ENCODE measurements at regions not wholly inside any gene's neighbourhood (a gene's known extent, or its start where the extent isn't known, plus 50 kb on each side); places are given as distances from the start of the nearest gene placed in this dataset.

GRCh38 chr4:13891544-13891939 is 264.0 kb upstream of the BOD1L1 start:
- Histone ChIP-seq H2BK12ac (ENCODE audit: low read depth, low read length) (no peak overlapping the region), H3K9me3 (ENCODE audit: insufficient read depth in 2 of 2, low read depth in 1 of 2, low read length in 1 of 2) (no peaks in the 10 kb centered on the region), H4K5ac (ENCODE audit: insufficient read length, low read depth, low read length) (no peak overlapping the region), H2BK120ac (replicated peaks; ENCODE audit: low read depth, low read length) (no peak overlapping the region), H3K79me1 (ENCODE audit: low read depth, low read length) (no peaks in the 10 kb centered on the region), H3K27ac (ENCODE audit: low read depth, low read length) (no peak overlapping the region), H3K4me3 (ENCODE audit: extremely low read depth in 1 of 4, insufficient read depth in 2 of 4, low read depth in 3 of 4, low read length in 4 of 4) (no peak overlapping the region), H4K20me1 (replicated peaks in 1 of 2; ENCODE audit: control insufficient read depth in 1 of 2, insufficient read depth in 2 of 2, low read length in 2 of 2) (no peaks in the 10 kb centered on the region), H3K56ac (replicated peaks; ENCODE audit: insufficient read length, low read depth, low read length) (no peak overlapping the region), H2BK15ac (ENCODE audit: low read length) (no peak overlapping the region), H4K8ac (ENCODE audit: extremely low read depth, insufficient read depth, low read length) (no peak overlapping the region), H3K36me3 (ENCODE audit: control insufficient read depth in 2 of 4, insufficient read depth in 4 of 4, low read length in 3 of 4) (no peaks in the 10 kb centered on the region), H2BK5ac (ENCODE audit: low read depth, low read length) (no peak overlapping the region), H2AFZ (ENCODE audit: low read length) (no peak overlapping the region), H3K23me2 (ENCODE audit: low read depth, low read length) (no peaks in the 10 kb centered on the region), H2AK5ac (ENCODE audit: low read depth, low read length) (no peak overlapping the region), H3K18ac (ENCODE audit: extremely low read depth, low read length) (no peak overlapping the region), H3K9ac (replicated peaks in 1 of 4; ENCODE audit: extremely low read depth in 1 of 4, low read depth in 3 of 4, low read length in 3 of 4) (no peak overlapping the region; a peak in 1 of 7 replicates), H3K27me3 (replicated peaks in 1 of 4; ENCODE audit: control insufficient read depth in 3 of 4, extremely low read depth in 1 of 4, insufficient read depth in 3 of 4, low read length in 3 of 4) (no peaks in the 10 kb centered on the region), H3K4ac (replicated peaks; ENCODE audit: insufficient read length, low read depth, low read length) (no peak overlapping the region), H3K4me1 (replicated peaks in 1 of 4; ENCODE audit: control insufficient read depth in 3 of 4, insufficient read depth in 4 of 4, low read length in 3 of 4) (no peaks in the 10 kb centered on the region), H3K23ac (ENCODE audit: insufficient read length) (no peak overlapping the region), H3K79me2 (ENCODE audit: control insufficient read depth in 1 of 2, insufficient read depth in 2 of 2, low read length in 2 of 2) (no peaks in the 10 kb centered on the region), H3K14ac (ENCODE audit: insufficient read length) (no peak overlapping the region), H3K4me2 (ENCODE audit: insufficient read depth in 1 of 2, low read depth in 2 of 2, low read length in 2 of 2) (no peak overlapping the region), H2BK20ac (ENCODE audit: low read length) (no peak overlapping the region), H4K91ac (replicated peaks; ENCODE audit: insufficient read length, low read length) (no peak overlapping the region)
- 72% methylated on average over 6 of the region's 6 CpGs; no CpG with 5 or more reads in 1 of the 2 experiments for WGBS, 2 experiments (ENCODE audit: extremely low coverage in 1 of 2, insufficient coverage in 1 of 2, insufficient read length in 1 of 2, insufficient replicate concordance in 2 of 2, low coverage in 1 of 2, low lambda C conversion rate in 2 of 2, missing lambda C conversion rate in 1 of 2)
- no peak for FAIRE-seq
- ChIA-PET POLR2A (ENCODE audit: partially characterized antibody) (no interaction called here), CTCF (ENCODE audit: partially characterized antibody) (interaction anchor here (0.6 to 0.8 kb wide), 2 partner anchors 25 to 235 kb away, joined by 3 read pairs; no protein-coding TSS in a partner anchor)
- DNase-seq (ENCODE audit: low read depth in 1 of 2, low spot score in 2 of 2): no peak
- TF ChIP-seq CEBPB (IDR thresholded peaks at IDR 0.05; ENCODE audit: low read depth, low read length): no peak
- no peak for TF ChIP-seq KDM4A (IDR thresholded peaks at IDR 0.05; ENCODE audit: low read depth, low read length, severe bottlenecking)
- TF ChIP-seq CBX8 (IDR thresholded peaks at IDR 0.05; ENCODE audit: borderline replicate concordance, low read depth, low read length): no peak
- no peak for TF ChIP-seq SIN3A (conservative IDR thresholded peaks at IDR 0.05 in 1 of 2, IDR thresholded peaks at IDR 0.05 in 1 of 2; ENCODE audit: low read depth in 1 of 2, low read length in 2 of 2)
- no peak for TF ChIP-seq E2F6 (IDR thresholded peaks at IDR 0.05)
- TF ChIP-seq POLR2AphosphoS5 (IDR thresholded peaks at IDR 0.05; ENCODE audit: low read depth, low read length): no peak
- TF ChIP-seq KDM1A (IDR thresholded peaks at IDR 0.05; ENCODE audit: borderline replicate concordance, low read length): no peak

Data from H1 (cell line).